OCI-LY1 (cell line): ENCODE measurements at regions not wholly inside any gene's neighbourhood (a gene's known extent, or its start where the extent isn't known, plus 50 kb on each side); places are given as distances from the start of the nearest gene placed in this dataset.

Experiments
- H2AFZ ChIP-seq: fragments of 200-600 bp; sonication (generic), shearing (Covaris generic); 2 replicates; pipeline ENCODE4 v1.6.0; 2014; ENCODE audit warnings: antibody characterized with exemption, mild to moderate bottlenecking, low read length
- H3F3A ChIP-seq: fragments of 200-600 bp; sonication (generic), shearing (Covaris generic); 2 replicates; pipeline ENCODE4 v1.6.0; 2014; ENCODE audit warnings: mild to moderate bottlenecking, antibody characterized with exemption, low read length, moderate library complexity; ENCODE audit not compliant: insufficient read depth
- H3K27ac ChIP-seq: fragments of 200-600 bp; sonication (generic); 2 replicates; pipeline ENCODE4 v1.5.1; 2014; ENCODE audit warnings: low read length, mixed run types, mild to moderate bottlenecking, low read depth; ENCODE audit not compliant: poor library complexity, severe bottlenecking
- H3K27me3 ChIP-seq: fragments of 200-600 bp; sonication (generic); 2 replicates; pipeline ENCODE4 v1.6.0; 2014; ENCODE audit warnings: antibody characterized with exemption, mild to moderate bottlenecking, low read length, moderate library complexity; ENCODE audit not compliant: insufficient read depth
- H3K36me3 ChIP-seq: fragments of 200-600 bp; sonication (generic); 2 replicates; pipeline ENCODE4 v1.6.1; 2014; ENCODE audit warnings: mild to moderate bottlenecking, antibody characterized with exemption, low read length, moderate library complexity, mixed read lengths; ENCODE audit not compliant: insufficient read depth
- H3K4me1 ChIP-seq: fragments of 200-600 bp; sonication (generic); 2 replicates; pipeline ENCODE4 v1.5.1; 2014; ENCODE audit warnings: mild to moderate bottlenecking, low read length, moderate library complexity; ENCODE audit not compliant: insufficient read depth, severe bottlenecking
- H3K4me2 ChIP-seq: fragments of 200-600 bp; sonication (generic), shearing (Covaris generic); 2 replicates; pipeline ENCODE4 v1.6.1; 2014; ENCODE audit warnings: low read length
- H3K4me3 ChIP-seq: fragments of 200-600 bp; sonication (generic); 2 replicates; pipeline ENCODE4 v1.5.1; 2014; ENCODE audit warnings: low read length, low read depth, mild to moderate bottlenecking, mixed read lengths; ENCODE audit not compliant: poor library complexity, severe bottlenecking
- H3K79me2 ChIP-seq: fragments of 200-600 bp; shearing (Covaris generic); 2 replicates; pipeline ENCODE4 v1.6.1; 2016; ENCODE audit warnings: mixed run types, low read length, mixed read lengths; ENCODE audit not compliant: insufficient read depth
- H3K9ac ChIP-seq: fragments of 200-600 bp; sonication (generic), shearing (Covaris generic); 2 replicates; pipeline ENCODE4 v1.6.1; 2014; ENCODE audit warnings: mild to moderate bottlenecking, low read length, mixed read lengths
- H3K9me2 ChIP-seq: fragments of 200-600 bp; sonication (generic), shearing (Covaris generic); 2 replicates; pipeline ENCODE4 v1.6.1; 2014; ENCODE audit warnings: low read depth, mild to moderate bottlenecking, low read length, mixed read lengths
- H3K9me3 ChIP-seq: fragments of 200-600 bp; shearing (Covaris generic); 2 replicates; pipeline ENCODE4 v1.6.1; 2014; ENCODE audit warnings: low read length, mixed read lengths
- H4K20me1 ChIP-seq: fragments of 200-600 bp; sonication (generic), shearing (Covaris generic); 2 replicates; pipeline ENCODE4 v1.6.0; 2016; ENCODE audit warnings: mild to moderate bottlenecking, low read length; ENCODE audit not compliant: insufficient read depth
- EZH2 ChIP-seq: fragments of 200-600 bp; sonication (generic), shearing (Covaris generic); IDR thresholded peaks from 2 replicates; pipeline ENCODE4 v1.8.0; 2017; ENCODE audit warnings: borderline replicate concordance, mixed run types, mild to moderate bottlenecking, antibody characterized with exemption, low read length, moderate library complexity, mixed read lengths
- TF ChIP-seq, protein P1 (sequence below): fragments of 200-600 bp; sonication (generic), shearing (Covaris generic); IDR thresholded peaks from 2 replicates; pipeline ENCODE4 v1.5.1; 2017; ENCODE audit warnings: mild to moderate bottlenecking, antibody characterized with exemption, low read length, moderate library complexity, mixed read lengths

DNA sequence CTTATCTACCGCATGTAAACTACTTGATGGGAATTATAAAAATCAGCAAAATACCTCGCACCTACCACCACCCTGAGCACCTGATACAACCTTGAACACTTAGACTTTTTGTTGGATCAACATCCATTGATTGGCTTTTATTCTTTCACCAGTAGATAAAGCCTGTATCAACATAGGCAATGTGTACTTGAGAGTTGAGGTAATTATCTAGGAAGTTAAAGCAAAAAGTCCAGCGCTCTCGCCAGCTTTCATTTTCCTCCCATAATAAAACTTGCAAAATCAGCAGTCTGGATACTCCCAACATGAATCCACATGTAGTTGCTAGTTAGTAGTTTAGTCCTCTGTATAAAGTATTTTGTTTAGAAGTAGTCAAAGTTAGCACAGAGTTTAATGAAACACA, 132.0 kb upstream of the PRDM1 start:
- H3K27me3 ChIP-seq: no peaks in the 10 kb centered on the region; the same call in 1 of the 2 replicates
- no peak overlapping the region for H3K4me3 ChIP-seq
- no peak overlapping the region for H3K9ac ChIP-seq
- no peak for TF ChIP-seq EZH2
- H3K4me2 ChIP-seq: no peak overlapping the region
- H3K36me3 ChIP-seq: no peaks in the 10 kb centered on the region
- no peaks in the 10 kb centered on the region for H3K9me2 ChIP-seq
- no peaks in the 10 kb centered on the region; the same call in 1 of the 2 replicates for H4K20me1 ChIP-seq
- no peaks in the 10 kb centered on the region for H3F3A ChIP-seq
- no peak overlapping the region for H2AFZ ChIP-seq
- H3K9me3 ChIP-seq: no peaks in the 10 kb centered on the region
- H3K27ac ChIP-seq: no peak overlapping the region
- no peaks in the 10 kb centered on the region for H3K4me1 ChIP-seq
- H3K79me2 ChIP-seq: no peaks in the 10 kb centered on the region

DNA sequence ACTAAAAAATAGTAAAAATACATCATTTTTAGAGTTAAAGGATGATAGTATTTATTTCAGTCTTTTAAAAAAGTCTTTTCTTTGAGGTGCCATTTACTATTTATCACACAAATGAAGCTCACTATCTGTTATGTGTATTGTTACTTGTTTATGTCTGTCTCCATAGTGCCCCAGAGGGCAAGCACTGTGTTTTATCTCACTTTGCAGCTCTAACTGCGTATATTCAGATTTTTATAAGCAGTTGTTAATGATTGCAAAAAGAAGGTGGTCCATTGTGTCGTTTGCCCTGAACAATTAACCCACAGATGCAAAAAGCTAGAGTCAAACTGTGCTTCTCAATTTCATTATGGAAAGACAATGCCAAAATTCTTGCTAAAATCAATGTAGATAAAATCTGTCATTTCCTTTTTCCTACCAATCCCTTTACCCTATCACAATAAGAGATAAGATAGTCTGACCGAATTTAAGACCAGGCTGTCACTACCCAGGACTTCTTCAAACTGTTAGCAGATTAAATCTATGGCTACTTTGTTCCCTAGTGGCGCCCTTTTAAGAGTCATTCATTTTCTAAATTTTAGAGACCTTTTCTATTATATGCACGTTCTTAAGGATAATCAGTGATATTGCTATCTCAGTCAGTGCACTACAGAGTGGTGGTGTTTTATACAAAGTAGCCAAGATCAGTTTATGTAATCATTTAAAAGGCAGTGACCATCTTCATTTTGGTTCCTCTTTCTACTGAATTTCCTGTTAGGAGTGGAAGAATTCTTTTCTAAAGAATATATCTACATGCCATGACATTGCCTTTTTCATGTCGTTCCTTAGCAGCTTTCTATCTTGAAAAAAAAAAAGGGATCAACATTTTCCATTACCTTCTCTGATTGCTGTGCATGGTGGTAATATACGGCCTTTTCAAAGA, 133.1 kb upstream of the PRDM1 start:
- Histone ChIP-seq H3F3A (no peaks in the 10 kb centered on the region), H3K4me2 (no peak overlapping the region), H3K79me2 (no peaks in the 10 kb centered on the region), H3K9ac (no peak overlapping the region), H3K4me3 (no peak overlapping the region), H3K9me2 (no peaks in the 10 kb centered on the region), H3K9me3 (no peaks in the 10 kb centered on the region), H2AFZ (no peak overlapping the region), H3K36me3 (no peaks in the 10 kb centered on the region), H3K4me1 (no peaks in the 10 kb centered on the region), H3K27ac (no peak overlapping the region), H3K27me3 (no peaks in the 10 kb centered on the region; the same call in 1 of the 2 replicates), H4K20me1 (no peaks in the 10 kb centered on the region; the same call in 1 of the 2 replicates)
- TF ChIP-seq, protein P1, sequence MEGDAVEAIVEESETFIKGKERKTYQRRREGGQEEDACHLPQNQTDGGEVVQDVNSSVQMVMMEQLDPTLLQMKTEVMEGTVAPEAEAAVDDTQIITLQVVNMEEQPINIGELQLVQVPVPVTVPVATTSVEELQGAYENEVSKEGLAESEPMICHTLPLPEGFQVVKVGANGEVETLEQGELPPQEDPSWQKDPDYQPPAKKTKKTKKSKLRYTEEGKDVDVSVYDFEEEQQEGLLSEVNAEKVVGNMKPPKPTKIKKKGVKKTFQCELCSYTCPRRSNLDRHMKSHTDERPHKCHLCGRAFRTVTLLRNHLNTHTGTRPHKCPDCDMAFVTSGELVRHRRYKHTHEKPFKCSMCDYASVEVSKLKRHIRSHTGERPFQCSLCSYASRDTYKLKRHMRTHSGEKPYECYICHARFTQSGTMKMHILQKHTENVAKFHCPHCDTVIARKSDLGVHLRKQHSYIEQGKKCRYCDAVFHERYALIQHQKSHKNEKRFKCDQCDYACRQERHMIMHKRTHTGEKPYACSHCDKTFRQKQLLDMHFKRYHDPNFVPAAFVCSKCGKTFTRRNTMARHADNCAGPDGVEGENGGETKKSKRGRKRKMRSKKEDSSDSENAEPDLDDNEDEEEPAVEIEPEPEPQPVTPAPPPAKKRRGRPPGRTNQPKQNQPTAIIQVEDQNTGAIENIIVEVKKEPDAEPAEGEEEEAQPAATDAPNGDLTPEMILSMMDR: no peak

GRCh38 chr6:105952326-105952725, 133.8 kb upstream of the PRDM1 start:
- H4K20me1 ChIP-seq: no peaks in the 10 kb centered on the region; the same call in 1 of the 2 replicates
- H3K9ac ChIP-seq: no peak overlapping the region
- no peaks in the 10 kb centered on the region; the same call in 1 of the 2 replicates for H3K27me3 ChIP-seq
- H3K4me3 ChIP-seq: no peak overlapping the region
- TF ChIP-seq EZH2: no peak
- TF ChIP-seq, protein P1: no peak
- H3K9me2 ChIP-seq: no peaks in the 10 kb centered on the region
- no peak overlapping the region for H3K4me2 ChIP-seq
- no peaks in the 10 kb centered on the region for H3F3A ChIP-seq
- no peak overlapping the region for H3K27ac ChIP-seq
- H3K4me1 ChIP-seq: no peaks in the 10 kb centered on the region
- no peaks in the 10 kb centered on the region for H3K36me3 ChIP-seq
- H3K9me3 ChIP-seq: no peaks in the 10 kb centered on the region
- H3K79me2 ChIP-seq: no peaks in the 10 kb centered on the region
- no peak overlapping the region for H2AFZ ChIP-seq
